ENCODE measurements at regions not wholly inside any gene's neighbourhood (a gene's known extent, or its start where the extent isn't known, plus 50 kb on each side); places are given as distances from the start of the nearest gene placed in this dataset.

DNA sequence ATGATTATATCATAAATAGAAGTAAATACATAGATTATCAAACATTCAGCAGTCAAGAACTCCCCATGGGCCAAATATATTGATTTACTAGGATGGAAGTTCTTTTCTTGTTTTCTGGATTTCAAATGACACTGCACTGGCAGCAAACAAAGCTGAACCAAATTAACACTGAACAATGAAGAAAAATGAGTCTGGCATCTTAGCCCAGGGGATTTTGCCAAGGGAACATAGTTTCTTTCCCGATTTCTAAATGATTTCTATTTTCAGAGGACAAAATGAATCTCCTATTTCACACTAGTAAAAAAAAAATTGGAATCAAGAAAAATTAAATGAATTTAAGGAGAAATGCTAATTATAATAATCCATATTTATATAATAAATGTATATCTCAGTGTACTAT lies 116.9 kb upstream of the FAM174A start (continued):
- TF ChIP-seq, protein P1, sequence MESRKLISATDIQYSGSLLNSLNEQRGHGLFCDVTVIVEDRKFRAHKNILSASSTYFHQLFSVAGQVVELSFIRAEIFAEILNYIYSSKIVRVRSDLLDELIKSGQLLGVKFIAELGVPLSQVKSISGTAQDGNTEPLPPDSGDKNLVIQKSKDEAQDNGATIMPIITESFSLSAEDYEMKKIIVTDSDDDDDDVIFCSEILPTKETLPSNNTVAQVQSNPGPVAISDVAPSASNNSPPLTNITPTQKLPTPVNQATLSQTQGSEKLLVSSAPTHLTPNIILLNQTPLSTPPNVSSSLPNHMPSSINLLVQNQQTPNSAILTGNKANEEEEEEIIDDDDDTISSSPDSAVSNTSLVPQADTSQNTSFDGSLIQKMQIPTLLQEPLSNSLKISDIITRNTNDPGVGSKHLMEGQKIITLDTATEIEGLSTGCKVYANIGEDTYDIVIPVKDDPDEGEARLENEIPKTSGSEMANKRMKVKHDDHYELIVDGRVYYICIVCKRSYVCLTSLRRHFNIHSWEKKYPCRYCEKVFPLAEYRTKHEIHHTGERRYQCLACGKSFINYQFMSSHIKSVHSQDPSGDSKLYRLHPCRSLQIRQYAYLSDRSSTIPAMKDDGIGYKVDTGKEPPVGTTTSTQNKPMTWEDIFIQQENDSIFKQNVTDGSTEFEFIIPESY (IDR thresholded peaks at IDR 0.05; ENCODE audit: borderline replicate concordance, low read depth): no peak
- TF ChIP-seq SIN3A (IDR thresholded peaks at IDR 0.05; ENCODE audit: borderline replicate concordance, low read depth, low read length) (no peak), TEAD4 (IDR thresholded peaks at IDR 0.05; ENCODE audit: borderline replicate concordance, insufficient read depth) (no peak), ELF1 (IDR thresholded peaks at IDR 0.05) (no peak)
- TF ChIP-seq, protein P2, sequence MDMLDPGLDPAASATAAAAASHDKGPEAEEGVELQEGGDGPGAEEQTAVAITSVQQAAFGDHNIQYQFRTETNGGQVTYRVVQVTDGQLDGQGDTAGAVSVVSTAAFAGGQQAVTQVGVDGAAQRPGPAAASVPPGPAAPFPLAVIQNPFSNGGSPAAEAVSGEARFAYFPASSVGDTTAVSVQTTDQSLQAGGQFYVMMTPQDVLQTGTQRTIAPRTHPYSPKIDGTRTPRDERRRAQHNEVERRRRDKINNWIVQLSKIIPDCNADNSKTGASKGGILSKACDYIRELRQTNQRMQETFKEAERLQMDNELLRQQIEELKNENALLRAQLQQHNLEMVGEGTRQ (IDR thresholded peaks at IDR 0.05; ENCODE audit: borderline replicate concordance, low read depth, low read length): no peak
- TF ChIP-seq, protein P3, sequence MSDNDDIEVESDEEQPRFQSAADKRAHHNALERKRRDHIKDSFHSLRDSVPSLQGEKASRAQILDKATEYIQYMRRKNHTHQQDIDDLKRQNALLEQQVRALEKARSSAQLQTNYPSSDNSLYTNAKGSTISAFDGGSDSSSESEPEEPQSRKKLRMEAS (IDR thresholded peaks at IDR 0.05; ENCODE audit: low read depth): no peak

DNA sequence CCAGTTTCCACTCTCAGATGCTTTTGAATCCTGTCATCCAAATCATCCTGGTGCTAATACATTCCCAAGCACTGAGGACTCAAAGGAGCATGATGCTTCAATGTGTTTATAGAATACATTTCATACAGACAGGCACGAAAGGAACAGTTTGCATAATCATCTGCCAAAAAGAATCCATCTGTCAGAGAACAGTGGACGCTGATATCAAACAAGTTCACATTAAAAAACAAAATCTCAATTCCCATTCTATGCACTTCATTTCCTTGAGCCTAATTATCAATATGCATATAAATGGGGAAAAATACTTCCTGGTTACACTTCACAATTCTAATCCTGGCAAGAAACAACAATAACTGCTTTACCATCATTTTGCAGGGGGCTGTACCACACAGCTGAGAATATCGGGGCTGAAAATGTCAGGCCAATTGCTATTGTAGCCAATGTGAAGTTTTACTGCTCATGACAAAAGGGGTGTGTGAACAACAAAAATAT lies 125.5 kb upstream of the FAM174A start:
- H2AFZ ChIP-seq (ENCODE audit: low read depth): no peak overlapping the region
- H3K27ac ChIP-seq (ENCODE audit: low read depth in 2 of 2, low read length in 1 of 2): no peak overlapping the region
- no peak overlapping the region for H3K4me3 ChIP-seq (ENCODE audit: low read depth in 2 of 2, low read length in 1 of 2)
- no peaks in the 10 kb centered on the region for H3K4me1 ChIP-seq (ENCODE audit: control insufficient read depth in 1 of 2, insufficient read depth in 2 of 2, low read depth in 1 of 2, low read length in 1 of 2)
- no peaks in the 10 kb centered on the region for H3K9me3 ChIP-seq
- ChIA-PET CTCF (no interaction called here), POLR2A (no interaction called here)
- no peak overlapping the region for H3K9ac ChIP-seq
- no peaks in the 10 kb centered on the region for H3K79me2 ChIP-seq (ENCODE audit: insufficient read depth)
- no peaks in the 10 kb centered on the region for H3K9me2 ChIP-seq
- WGBS (ENCODE audit: low lambda C conversion rate): 23% methylated on average over 3 of the region's 3 CpGs
- no peaks in the 10 kb centered on the region for H4K20me1 ChIP-seq (ENCODE audit: insufficient read depth)
- DNase-seq: no peak
- no peaks in the 10 kb centered on the region for H3F3A ChIP-seq (replicated peaks; ENCODE audit: insufficient read depth)
- no peaks in the 10 kb centered on the region for H3K27me3 ChIP-seq (ENCODE audit: insufficient read depth)
- H3K4me2 ChIP-seq: no peak overlapping the region
- H3K36me3 ChIP-seq (replicated peaks in 1 of 2; ENCODE audit: control insufficient read depth in 1 of 2, insufficient read depth in 2 of 2, low read length in 1 of 2): no peaks in the 10 kb centered on the region
- no peak for TF ChIP-seq EZH2phosphoT487 (IDR thresholded peaks at IDR 0.05; ENCODE audit: borderline replicate concordance, low read depth)
- TF ChIP-seq, protein P3 (IDR thresholded peaks at IDR 0.05; ENCODE audit: low read depth): no peak
- no peak for TF ChIP-seq TAF1 (IDR thresholded peaks at IDR 0.05; ENCODE audit: borderline replicate concordance, low read depth, low read length)
- no peak for TF ChIP-seq JUND (IDR thresholded peaks at IDR 0.05)
- TF ChIP-seq TCF12 (IDR thresholded peaks at IDR 0.05): no peak
- no peak for TF ChIP-seq SIN3A (IDR thresholded peaks at IDR 0.05; ENCODE audit: borderline replicate concordance, low read depth, low read length)
- TF ChIP-seq TEAD4 (IDR thresholded peaks at IDR 0.05; ENCODE audit: borderline replicate concordance, insufficient read depth): no peak
- TF ChIP-seq, protein P4, sequence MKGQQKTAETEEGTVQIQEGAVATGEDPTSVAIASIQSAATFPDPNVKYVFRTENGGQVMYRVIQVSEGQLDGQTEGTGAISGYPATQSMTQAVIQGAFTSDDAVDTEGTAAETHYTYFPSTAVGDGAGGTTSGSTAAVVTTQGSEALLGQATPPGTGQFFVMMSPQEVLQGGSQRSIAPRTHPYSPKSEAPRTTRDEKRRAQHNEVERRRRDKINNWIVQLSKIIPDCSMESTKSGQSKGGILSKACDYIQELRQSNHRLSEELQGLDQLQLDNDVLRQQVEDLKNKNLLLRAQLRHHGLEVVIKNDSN (IDR thresholded peaks at IDR 0.05; ENCODE audit: borderline replicate concordance, low read depth): no peak
- TF ChIP-seq, protein P2 (IDR thresholded peaks at IDR 0.05; ENCODE audit: borderline replicate concordance, low read depth, low read length): no peak

Measured in SK-N-SH (cell line).